22Rv1 (cell line): ENCODE measurements at regions not wholly inside any gene's neighbourhood (a gene's known extent, or its start where the extent isn't known, plus 50 kb on each side); places are given as distances from the start of the nearest gene placed in this dataset.

Source experiments
- ZFX ChIP-seq: fragments of 450-650 bp; IDR thresholded peaks from 2 replicates; pipeline ENCODE4 v1.6.1; 2017; ENCODE audit warnings: antibody characterized with exemption, borderline replicate concordance
- TF ChIP-seq, protein P1 (sequence below): fragments of 450-650 bp; IDR thresholded peaks from 2 replicates; pipeline ENCODE4 v1.5.1; 2017; ENCODE audit warnings: mild to moderate bottlenecking

DNA sequence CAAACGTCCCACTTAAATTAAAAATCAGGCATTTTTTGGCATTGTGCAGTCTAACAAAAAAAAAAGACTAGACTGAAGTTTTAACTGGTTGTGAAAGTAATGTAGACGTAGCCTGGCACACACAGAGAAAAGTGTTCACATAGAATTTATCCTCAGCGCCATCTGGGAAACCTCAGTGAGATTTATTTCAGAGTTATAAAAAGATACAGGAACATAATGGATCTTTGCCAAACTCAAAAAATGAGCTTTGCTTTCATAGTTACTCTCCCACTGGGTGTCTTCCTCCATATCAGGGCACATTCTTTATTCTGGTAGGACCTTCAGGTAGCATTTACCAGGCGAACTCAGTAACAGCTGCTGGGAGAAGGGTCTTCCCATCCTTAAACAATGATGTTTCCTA is 532.4 kb upstream of the SALL3 start:
- TF ChIP-seq, protein P1, sequence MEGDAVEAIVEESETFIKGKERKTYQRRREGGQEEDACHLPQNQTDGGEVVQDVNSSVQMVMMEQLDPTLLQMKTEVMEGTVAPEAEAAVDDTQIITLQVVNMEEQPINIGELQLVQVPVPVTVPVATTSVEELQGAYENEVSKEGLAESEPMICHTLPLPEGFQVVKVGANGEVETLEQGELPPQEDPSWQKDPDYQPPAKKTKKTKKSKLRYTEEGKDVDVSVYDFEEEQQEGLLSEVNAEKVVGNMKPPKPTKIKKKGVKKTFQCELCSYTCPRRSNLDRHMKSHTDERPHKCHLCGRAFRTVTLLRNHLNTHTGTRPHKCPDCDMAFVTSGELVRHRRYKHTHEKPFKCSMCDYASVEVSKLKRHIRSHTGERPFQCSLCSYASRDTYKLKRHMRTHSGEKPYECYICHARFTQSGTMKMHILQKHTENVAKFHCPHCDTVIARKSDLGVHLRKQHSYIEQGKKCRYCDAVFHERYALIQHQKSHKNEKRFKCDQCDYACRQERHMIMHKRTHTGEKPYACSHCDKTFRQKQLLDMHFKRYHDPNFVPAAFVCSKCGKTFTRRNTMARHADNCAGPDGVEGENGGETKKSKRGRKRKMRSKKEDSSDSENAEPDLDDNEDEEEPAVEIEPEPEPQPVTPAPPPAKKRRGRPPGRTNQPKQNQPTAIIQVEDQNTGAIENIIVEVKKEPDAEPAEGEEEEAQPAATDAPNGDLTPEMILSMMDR = no peak
- no peak for TF ChIP-seq ZFX
